ENCODE measurements at regions not wholly inside any gene's neighbourhood (a gene's known extent, or its start where the extent isn't known, plus 50 kb on each side); places are given as distances from the start of the nearest gene placed in this dataset.
A peak's percentile ranks its signal among the peaks of the same experiment; 100 is the strongest.

- TF ChIP-seq YY1 (IDR thresholded peaks at IDR 0.05; ENCODE audit: low read depth): no peak
- TF ChIP-seq REST (IDR thresholded peaks at IDR 0.05; ENCODE audit: low read depth): no peak
- TF ChIP-seq EGR1 (IDR thresholded peaks at IDR 0.05): no peak
- no peak for TF ChIP-seq USF1 (IDR thresholded peaks at IDR 0.05)
- no peak for TF ChIP-seq TAF1 (IDR thresholded peaks at IDR 0.05; ENCODE audit: low read depth)
- TF ChIP-seq RAD21 (IDR thresholded peaks at IDR 0.05; ENCODE audit: low read depth): no peak
- TF ChIP-seq TEAD4 (IDR thresholded peaks at IDR 0.05): no peak
- no peak for TF ChIP-seq NFIC (IDR thresholded peaks at IDR 0.05)
- TF ChIP-seq ZBTB7A (IDR thresholded peaks at IDR 0.05; ENCODE audit: low read depth): no peak
- no peak for TF ChIP-seq CEBPB (IDR thresholded peaks at IDR 0.05)
- no peak for TF ChIP-seq FOXM1 (IDR thresholded peaks at IDR 0.05; ENCODE audit: borderline replicate concordance, low read depth)
These were observed 123.4 kb upstream of the SYT13 start for GRCh38 chr11:45409587-45409986.

- TF ChIP-seq YY1 (IDR thresholded peaks at IDR 0.05; ENCODE audit: low read depth): no peak
- no peak for TF ChIP-seq TCF12 (IDR thresholded peaks at IDR 0.05; ENCODE audit: low read depth)
- no peak for TF ChIP-seq ZBTB7A (IDR thresholded peaks at IDR 0.05; ENCODE audit: low read depth)
- no peak for TF ChIP-seq CEBPB (IDR thresholded peaks at IDR 0.05)
- TF ChIP-seq EP300 (IDR thresholded peaks at IDR 0.05; ENCODE audit: borderline replicate concordance): no peak
- TF ChIP-seq RAD21 (IDR thresholded peaks at IDR 0.05; ENCODE audit: low read depth): no peak
- no peak for TF ChIP-seq TEAD4 (IDR thresholded peaks at IDR 0.05)
- no peak for TF ChIP-seq MAX (IDR thresholded peaks at IDR 0.05)
- no peak for TF ChIP-seq NFIC (IDR thresholded peaks at IDR 0.05)
- no peak for TF ChIP-seq FOXM1 (IDR thresholded peaks at IDR 0.05; ENCODE audit: borderline replicate concordance, low read depth)
- no peak for TF ChIP-seq REST (IDR thresholded peaks at IDR 0.05; ENCODE audit: low read depth)
- TF ChIP-seq TAF1 (IDR thresholded peaks at IDR 0.05; ENCODE audit: low read depth): no peak
These were observed 121.1 kb upstream of the SYT13 start for GRCh38 chr11:45407226-45407625.

GRCh38 chr11:45405916-45406670, 120.0 kb upstream of the SYT13 start:
- no peak for TF ChIP-seq CEBPB (IDR thresholded peaks at IDR 0.05)
- TF ChIP-seq RAD21 (IDR thresholded peaks at IDR 0.05; ENCODE audit: low read depth): peak; percentile 15; the same call in 1 of the 2 replicates
- no peak for TF ChIP-seq FOXM1 (IDR thresholded peaks at IDR 0.05; ENCODE audit: borderline replicate concordance, low read depth)
- no peak for TF ChIP-seq REST (IDR thresholded peaks at IDR 0.05; ENCODE audit: low read depth)

GRCh38 chr11:45402049-45402630, 116.0 kb upstream of the SYT13 start:
- TF ChIP-seq REST (IDR thresholded peaks at IDR 0.05; ENCODE audit: low read depth) (no peak), CREB1 (IDR thresholded peaks at IDR 0.05; ENCODE audit: low read depth) (no peak), MAX (IDR thresholded peaks at IDR 0.05) (no peak), FOXM1 (IDR thresholded peaks at IDR 0.05; ENCODE audit: borderline replicate concordance, low read depth) (no peak), NFIC (IDR thresholded peaks at IDR 0.05) (no peak), TAF1 (IDR thresholded peaks at IDR 0.05; ENCODE audit: low read depth) (no peak), EP300 (IDR thresholded peaks at IDR 0.05; ENCODE audit: borderline replicate concordance) (no peak), YY1 (IDR thresholded peaks at IDR 0.05; ENCODE audit: low read depth) (no peak), EGR1 (IDR thresholded peaks at IDR 0.05) (no peak), USF1 (IDR thresholded peaks at IDR 0.05) (no peak)

Measured in Ishikawa (cell line).